ENCODE measurements at regions not wholly inside any gene's neighbourhood (a gene's known extent, or its start where the extent isn't known, plus 50 kb on each side); places are given as distances from the start of the nearest gene placed in this dataset.

DNA sequence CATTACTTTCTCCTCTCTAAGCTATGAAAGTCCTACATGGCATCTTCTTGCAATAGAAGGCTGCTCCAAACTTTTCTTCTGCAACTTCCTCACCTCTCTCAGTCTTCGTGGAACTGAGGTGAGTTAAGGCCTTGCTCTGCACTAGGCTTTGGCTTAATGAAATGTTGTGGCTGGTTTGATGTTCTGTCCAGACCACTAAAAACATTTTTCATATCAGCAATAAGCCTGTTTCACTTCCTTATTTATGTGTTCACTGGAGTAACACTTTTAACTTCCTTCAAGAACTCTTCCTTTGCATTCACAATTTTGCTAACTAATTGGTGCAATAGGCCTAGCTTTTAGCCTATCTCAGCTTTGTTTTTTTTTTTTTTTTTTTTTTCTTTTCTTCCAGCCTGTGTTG lies 335.3 kb upstream of the NECTIN3 start:
- Histone ChIP-seq H3K9ac (ENCODE audit: low read length) (no peak overlapping the region), H3F3A (ENCODE audit: insufficient read depth, low read length, poor library complexity, severe bottlenecking) (no peaks in the 10 kb centered on the region), H4K20me1 (ENCODE audit: insufficient read depth) (no peaks in the 10 kb centered on the region), H3K27ac (ENCODE audit: low read length) (no peak overlapping the region), H3K36me3 (ENCODE audit: insufficient read depth, low read length) (no peaks in the 10 kb centered on the region), H3K79me2 (replicated peaks; ENCODE audit: insufficient read depth, low read length) (no peaks in the 10 kb centered on the region), H3K4me3 (ENCODE audit: low read length) (no peak overlapping the region), H3K9me2 (ENCODE audit: insufficient read depth, low read length) (no peaks in the 10 kb centered on the region), H3K9me3 (ENCODE audit: low read length) (no peaks in the 10 kb centered on the region), H3K27me3 (ENCODE audit: insufficient read depth, low read depth, low read length) (no peaks in the 10 kb centered on the region), H3K4me2 (ENCODE audit: low read length) (no peak overlapping the region), H2AFZ (ENCODE audit: low read depth, low read length) (no peak overlapping the region)
- TF ChIP-seq RAD21 (conservative IDR thresholded peaks at IDR 0.05), result no peak
- TF ChIP-seq CTCF (IDR thresholded peaks at IDR 0.05; ENCODE audit: poor library complexity, severe bottlenecking), result no peak
- no peak for TF ChIP-seq MXI1 (conservative IDR thresholded peaks at IDR 0.05; ENCODE audit: poor library complexity, severe bottlenecking)

GRCh38 chr3:110738531-110738930 lies 333.1 kb upstream of the NECTIN3 start:
- Histone ChIP-seq H3K27me3 (ENCODE audit: insufficient read depth, low read depth, low read length) (no peaks in the 10 kb centered on the region), H4K20me1 (ENCODE audit: insufficient read depth) (no peaks in the 10 kb centered on the region), H3K27ac (ENCODE audit: low read length) (no peak overlapping the region), H3K9ac (ENCODE audit: low read length) (no peak overlapping the region), H2AFZ (ENCODE audit: low read depth, low read length) (no peak overlapping the region), H3K4me2 (ENCODE audit: low read length) (no peak overlapping the region), H3K9me2 (ENCODE audit: insufficient read depth, low read length) (no peaks in the 10 kb centered on the region), H3K36me3 (ENCODE audit: insufficient read depth, low read length) (no peaks in the 10 kb centered on the region), H3K9me3 (ENCODE audit: low read length) (no peaks in the 10 kb centered on the region), H3K79me2 (replicated peaks; ENCODE audit: insufficient read depth, low read length) (no peaks in the 10 kb centered on the region), H3K4me3 (ENCODE audit: low read length) (no peak overlapping the region), H3F3A (ENCODE audit: insufficient read depth, low read length, poor library complexity, severe bottlenecking) (no peaks in the 10 kb centered on the region)
- TF ChIP-seq, protein P1, sequence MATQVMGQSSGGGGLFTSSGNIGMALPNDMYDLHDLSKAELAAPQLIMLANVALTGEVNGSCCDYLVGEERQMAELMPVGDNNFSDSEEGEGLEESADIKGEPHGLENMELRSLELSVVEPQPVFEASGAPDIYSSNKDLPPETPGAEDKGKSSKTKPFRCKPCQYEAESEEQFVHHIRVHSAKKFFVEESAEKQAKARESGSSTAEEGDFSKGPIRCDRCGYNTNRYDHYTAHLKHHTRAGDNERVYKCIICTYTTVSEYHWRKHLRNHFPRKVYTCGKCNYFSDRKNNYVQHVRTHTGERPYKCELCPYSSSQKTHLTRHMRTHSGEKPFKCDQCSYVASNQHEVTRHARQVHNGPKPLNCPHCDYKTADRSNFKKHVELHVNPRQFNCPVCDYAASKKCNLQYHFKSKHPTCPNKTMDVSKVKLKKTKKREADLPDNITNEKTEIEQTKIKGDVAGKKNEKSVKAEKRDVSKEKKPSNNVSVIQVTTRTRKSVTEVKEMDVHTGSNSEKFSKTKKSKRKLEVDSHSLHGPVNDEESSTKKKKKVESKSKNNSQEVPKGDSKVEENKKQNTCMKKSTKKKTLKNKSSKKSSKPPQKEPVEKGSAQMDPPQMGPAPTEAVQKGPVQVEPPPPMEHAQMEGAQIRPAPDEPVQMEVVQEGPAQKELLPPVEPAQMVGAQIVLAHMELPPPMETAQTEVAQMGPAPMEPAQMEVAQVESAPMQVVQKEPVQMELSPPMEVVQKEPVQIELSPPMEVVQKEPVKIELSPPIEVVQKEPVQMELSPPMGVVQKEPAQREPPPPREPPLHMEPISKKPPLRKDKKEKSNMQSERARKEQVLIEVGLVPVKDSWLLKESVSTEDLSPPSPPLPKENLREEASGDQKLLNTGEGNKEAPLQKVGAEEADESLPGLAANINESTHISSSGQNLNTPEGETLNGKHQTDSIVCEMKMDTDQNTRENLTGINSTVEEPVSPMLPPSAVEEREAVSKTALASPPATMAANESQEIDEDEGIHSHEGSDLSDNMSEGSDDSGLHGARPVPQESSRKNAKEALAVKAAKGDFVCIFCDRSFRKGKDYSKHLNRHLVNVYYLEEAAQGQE (IDR thresholded peaks at IDR 0.05; ENCODE audit: borderline replicate concordance), result no peak

DNA sequence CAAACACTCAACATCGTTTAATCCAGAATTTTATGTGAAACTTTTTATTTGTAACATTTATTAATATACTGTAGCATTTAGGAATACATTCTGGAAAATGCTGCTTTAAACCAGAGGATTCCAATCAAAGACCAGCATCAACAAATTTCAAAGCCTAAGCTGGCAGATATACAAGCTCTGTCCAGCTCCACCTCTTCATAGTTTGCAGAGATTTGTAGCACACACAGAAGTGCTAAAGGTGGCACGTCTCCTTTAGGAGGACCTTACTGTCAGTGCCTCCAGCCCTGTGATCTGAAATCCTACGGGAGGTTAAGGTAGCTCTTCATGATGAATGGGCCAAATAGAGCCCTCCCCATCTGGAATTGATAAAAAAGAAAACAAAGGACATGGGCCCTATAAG lies 329.7 kb upstream of the NECTIN3 start:
- Histone ChIP-seq H3K4me2 (ENCODE audit: low read length) (no peak overlapping the region), H3K9me3 (ENCODE audit: low read length) (peaks cover 3% of the 10 kb centered on the region), H3K9ac (ENCODE audit: low read length) (no peak overlapping the region), H3K9me2 (ENCODE audit: insufficient read depth, low read length) (no peaks in the 10 kb centered on the region), H3K36me3 (ENCODE audit: insufficient read depth, low read length) (no peaks in the 10 kb centered on the region), H3F3A (ENCODE audit: insufficient read depth, low read length, poor library complexity, severe bottlenecking) (no peaks in the 10 kb centered on the region), H3K27me3 (ENCODE audit: insufficient read depth, low read depth, low read length) (no peaks in the 10 kb centered on the region), H3K79me2 (replicated peaks; ENCODE audit: insufficient read depth, low read length) (no peaks in the 10 kb centered on the region), H3K27ac (ENCODE audit: low read length) (no peak overlapping the region), H4K20me1 (ENCODE audit: insufficient read depth) (no peaks in the 10 kb centered on the region), H3K4me3 (ENCODE audit: low read length) (no peak overlapping the region), H2AFZ (ENCODE audit: low read depth, low read length) (no peak overlapping the region)
- TF ChIP-seq POLR2AphosphoS5 (IDR thresholded peaks at IDR 0.05) (no peak), EZH2 (IDR thresholded peaks at IDR 0.05; ENCODE audit: borderline replicate concordance, insufficient read depth, low read length, poor library complexity, severe bottlenecking) (no peak), MXI1 (conservative IDR thresholded peaks at IDR 0.05; ENCODE audit: poor library complexity, severe bottlenecking) (no peak)
